Keratinocyte (primary cell): ENCODE measurements at regions not wholly inside any gene's neighbourhood (a gene's known extent, or its start where the extent isn't known, plus 50 kb on each side); places are given as distances from the start of the nearest gene placed in this dataset.

ENCODE experiments used
- DNase-seq: peaks from one replicate; pipeline ENCODE4 v3.0.0-alpha.2; 2011; ENCODE audit warnings: low read depth, missing footprints, low spot score
- FAIRE-seq: peaks from 2 replicates; lab custom pipeline; 2011; peaks lifted over from hg19 to GRCh38; lab: Jason Lieb, UNC
- H2AFZ ChIP-seq: 2 replicates; pipeline ENCODE4 v1.6.0; 2012; ENCODE audit warnings: low read length, control low read depth, inconsistent platforms; ENCODE audit not compliant: control insufficient read depth
- H3K27ac ChIP-seq: 2 replicates; pipeline ENCODE4 v1.5.1; 2011; ENCODE audit warnings: low read length; ENCODE audit not compliant: control insufficient read depth, insufficient read depth
- H3K27me3 ChIP-seq: 3 replicates; pipeline ENCODE4 v1.6.0; 2011; ENCODE audit warnings: low read length; ENCODE audit not compliant: control insufficient read depth, insufficient read depth; ENCODE audit errors: extremely low read depth
- H3K36me3 ChIP-seq, 2 experiments: 2 replicates in 1 of 2; 3 replicates in 1 of 2; pipeline ENCODE4 v1.5.1; 2011; ENCODE audit warnings: low read length in 2 of 2, mild to moderate bottlenecking in 1 of 2; ENCODE audit not compliant: control insufficient read depth in 2 of 2, insufficient read depth in 2 of 2; ENCODE audit errors: extremely low read depth in 1 of 2
- H3K4me1 ChIP-seq: 3 replicates; pipeline ENCODE4 v1.5.1; 2011; ENCODE audit warnings: low read length; ENCODE audit not compliant: control insufficient read depth, insufficient read depth; ENCODE audit errors: extremely low read depth
- H3K4me2 ChIP-seq: 3 replicates; pipeline ENCODE4 v1.6.0; 2011; ENCODE audit warnings: low read depth, low read length; ENCODE audit not compliant: control insufficient read depth, insufficient read depth; ENCODE audit errors: extremely low read depth
- H3K4me3 ChIP-seq, 3 experiments: fragments of 200-600 bp in 1 of 3; sonication (generic) in 1 of 3; 2 replicates in 2 of 3; 3 replicates in 1 of 3; pipeline ENCODE4 v1.5.1; 2011 to 2016; ENCODE audit warnings: low read length in 3 of 3, mild to moderate bottlenecking in 3 of 3, control low read depth in 2 of 3, inconsistent platforms in 1 of 3, low read depth in 1 of 3, mixed read lengths in 1 of 3, mixed run types in 1 of 3, moderate library complexity in 1 of 3; ENCODE audit not compliant: control insufficient read depth in 2 of 3, insufficient read depth in 2 of 3; ENCODE audit errors: extremely low read depth in 1 of 3
- H3K79me2 ChIP-seq: 2 replicates; pipeline ENCODE4 v1.6.0; 2012; ENCODE audit warnings: low read length; ENCODE audit not compliant: control insufficient read depth, insufficient read depth
- H3K9ac ChIP-seq: 3 replicates; pipeline ENCODE4 v1.6.0; 2011; ENCODE audit warnings: low read length; ENCODE audit not compliant: control insufficient read depth, insufficient read depth; ENCODE audit errors: extremely low read depth
- H3K9me1 ChIP-seq: 3 replicates; pipeline ENCODE4 v1.6.0; 2011; ENCODE audit warnings: low read length; ENCODE audit not compliant: control insufficient read depth, insufficient read depth; ENCODE audit errors: extremely low read depth
- H3K9me3 ChIP-seq: 2 replicates; pipeline ENCODE4 v1.5.1; 2012; ENCODE audit warnings: low read depth, low read length; ENCODE audit not compliant: control insufficient read depth
- H4K20me1 ChIP-seq: 3 replicates; pipeline ENCODE4 v1.6.0; 2011; ENCODE audit warnings: low read length; ENCODE audit not compliant: control insufficient read depth, insufficient read depth; ENCODE audit errors: extremely low read depth
- CTCF ChIP-seq, 3 experiments: IDR thresholded peaks in 1 of 3; conservative IDR thresholded peaks in 1 of 3; optimal IDR thresholded peaks in 1 of 3; 2 replicates in 2 of 3; 3 replicates in 1 of 3; pipeline versions ENCODE3 to v1.5.1; 2011; ENCODE audit warnings: low read length in 3 of 3, mild to moderate bottlenecking in 3 of 3, moderate library complexity in 2 of 3, control low read depth in 1 of 3, inconsistent platforms in 1 of 3; ENCODE audit not compliant: insufficient read depth in 2 of 3; ENCODE audit errors: extremely low read depth in 1 of 3
- EZH2 ChIP-seq: IDR thresholded peaks from one replicate; pipeline ENCODE4 v1.6.1; 2012; ENCODE audit warnings: inconsistent platforms, mild to moderate bottlenecking, low read length, moderate library complexity
- dilution Hi-C: fragments of 300-500 bp; cut with MboI; formaldehyde crosslinking; loops from one replicate; pipeline ENCODE4 v1.7.0; 2020; ENCODE audit warnings: low sequenced_read_pairs; ENCODE audit not compliant: extremely low pct_ligation_motif_present

DNA sequence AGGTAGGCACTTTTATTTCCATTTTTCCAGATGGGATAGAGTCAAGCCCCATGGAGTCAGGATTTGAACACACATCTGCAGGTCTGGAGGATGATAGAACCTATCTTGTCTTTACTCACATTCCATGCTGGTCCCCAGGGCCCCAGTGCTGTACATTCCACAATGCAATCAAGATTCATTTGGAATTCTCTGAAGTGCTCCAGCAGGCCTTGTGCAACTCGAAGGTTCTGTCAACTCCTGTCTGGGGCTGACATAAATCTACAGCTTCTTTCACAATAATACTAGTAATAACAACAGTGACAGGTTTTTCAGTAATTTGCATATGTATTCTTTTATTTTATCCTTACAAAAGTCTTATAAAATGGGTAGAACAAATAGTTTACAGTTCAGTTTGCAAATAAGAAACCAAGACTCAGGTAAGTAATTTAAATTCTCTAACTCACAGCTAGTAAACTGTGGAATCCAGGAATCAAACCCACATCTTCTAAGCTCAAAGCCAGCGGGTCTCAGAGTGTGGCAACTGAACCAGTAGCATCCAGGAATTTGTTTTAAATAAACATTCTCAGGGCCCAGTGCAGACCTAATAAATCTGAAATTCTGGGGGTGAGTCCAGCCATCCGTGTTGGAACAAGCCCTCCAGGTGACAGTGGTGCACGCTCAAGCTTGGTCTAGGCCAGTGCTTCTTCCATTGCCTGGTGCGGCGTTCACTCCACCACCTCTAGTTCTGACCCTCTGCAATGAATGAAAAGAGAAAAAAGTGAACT, 137.0 kb upstream of the TNFAIP3 start:
- H3K9ac ChIP-seq: peak overlapping the region; percentile 43
- H4K20me1 ChIP-seq: no peaks in the 10 kb centered on the region
- peak overlapping the region; percentile 77 for H3K27ac ChIP-seq
- no peaks in the 10 kb centered on the region for H3K27me3 ChIP-seq
- H3K4me2 ChIP-seq: peak overlapping the region; percentile 47
- no peaks in the 10 kb centered on the region for H3K9me1 ChIP-seq
- no peak for FAIRE-seq
- dilution Hi-C loops: no loop called here
- H3K79me2 ChIP-seq: no peaks in the 10 kb centered on the region
- H3K36me3 ChIP-seq: no peaks in the 10 kb centered on the region
- TF ChIP-seq CTCF (optimal IDR thresholded peaks at IDR 0.05 in 1 of 3, IDR thresholded peaks at IDR 0.05 in 1 of 3, conservative IDR thresholded peaks at IDR 0.05 in 1 of 3; ENCODE audit: extremely low read depth in 1 of 3, insufficient read depth in 2 of 3, low read length in 3 of 3): no peak
- no peak for TF ChIP-seq EZH2
- no peak overlapping the region for H3K4me3 ChIP-seq
- no peak for DNase-seq
- H2AFZ ChIP-seq: no peak overlapping the region
- H3K4me1 ChIP-seq: peaks cover 37% of the 10 kb centered on the region
- no peaks in the 10 kb centered on the region for H3K9me3 ChIP-seq

GRCh38 chr6:137731600-137731959, 135.5 kb upstream of the TNFAIP3 start:
- peaks cover 37% of the 10 kb centered on the region for H3K4me1 ChIP-seq

More at GRCh38 chr6:137731600-137731959, 135.5 kb upstream of the TNFAIP3 start:
- dilution Hi-C loops: no loop called here
- H3K9me3 ChIP-seq: no peaks in the 10 kb centered on the region
- H3K9ac ChIP-seq: no peak overlapping the region
- no peak overlapping the region for H2AFZ ChIP-seq
- no peaks in the 10 kb centered on the region for H3K27me3 ChIP-seq
- no peaks in the 10 kb centered on the region for H3K79me2 ChIP-seq
- H3K4me2 ChIP-seq: no peak overlapping the region
- H3K4me3 ChIP-seq: no peak overlapping the region
- no peaks in the 10 kb centered on the region for H4K20me1 ChIP-seq
- TF ChIP-seq EZH2 (no peak), CTCF (optimal IDR thresholded peaks at IDR 0.05 in 1 of 3, IDR thresholded peaks at IDR 0.05 in 1 of 3, conservative IDR thresholded peaks at IDR 0.05 in 1 of 3; ENCODE audit: extremely low read depth in 1 of 3, insufficient read depth in 2 of 3, low read length in 3 of 3) (no peak)
- no peaks in the 10 kb centered on the region for H3K9me1 ChIP-seq
- no peak overlapping the region for H3K27ac ChIP-seq
- no peaks in the 10 kb centered on the region for H3K36me3 ChIP-seq
- FAIRE-seq (no peak), DNase-seq (no peak)
